Stimulated activated CD4-positive, alpha-beta T cell treated with anti-CD3 and anti-CD28 coated beads, Interleukin-4, amount 100 ng/mL, for 4 hours (primary cell): ENCODE measurements at regions not wholly inside any gene's neighbourhood (a gene's known extent, or its start where the extent isn't known, plus 50 kb on each side); places are given as distances from the start of the nearest gene placed in this dataset.
"Not testable (repeated sequence)": the region's sequence is repeated elsewhere in the genome, so short reads cannot be mapped to it uniquely, and the experiment has no call there.

Experiments
- DNase-seq, 2 experiments: peaks; one replicate each; pipeline ENCODE4 v3.0.0-alpha.2; 2020

GRCh38 chr9:89844535-89844934 is 239.7 kb downstream of the GADD45G start:
- DNase-seq, result no peak

- DNase-seq, result no peak
Measured at GRCh38 chr9:89845321-89845720, 240.5 kb downstream of the GADD45G start.

- DNase-seq, result no peak
Measured at GRCh38 chr9:89845862-89846261, 241.1 kb downstream of the GADD45G start.

- no peak for DNase-seq
Measured at GRCh38 chr9:89848060-89849040, 243.5 kb downstream of the GADD45G start.

GRCh38 chr9:89849096-89849495 is 244.3 kb downstream of the GADD45G start:
- no peak for DNase-seq

GRCh38 chr9:89850153-89850552 is 245.3 kb downstream of the GADD45G start:
- no peak for DNase-seq

GRCh38 chr9:89850631-89851325 is 246.0 kb downstream of the GADD45G start:
- DNase-seq, result no peak

- no peak for DNase-seq
Measured at GRCh38 chr9:89853161-89853560, 248.3 kb downstream of the GADD45G start.

GRCh38 chr9:89853931-89854330 is 249.1 kb downstream of the GADD45G start:
- DNase-seq, result no peak

- DNase-seq, result no peak
Measured at GRCh38 chr9:89854715-89855475, 250.1 kb downstream of the GADD45G start.

GRCh38 chr9:89856296-89856695 is 251.5 kb downstream of the GADD45G start:
- DNase-seq, result not testable (repeated sequence)

GRCh38 chr9:89856950-89857349 is 252.1 kb downstream of the GADD45G start:
- DNase-seq, result not testable (repeated sequence)

GRCh38 chr9:89859842-89860241 is 255.0 kb downstream of the GADD45G start:
- not testable (repeated sequence) for DNase-seq

GRCh38 chr9:89861371-89861770 is 256.6 kb downstream of the GADD45G start:
- not testable (repeated sequence) for DNase-seq

GRCh38 chr9:89862316-89862715 is 257.5 kb downstream of the GADD45G start:
- no peak for DNase-seq

GRCh38 chr9:89863141-89863540 is 258.3 kb downstream of the GADD45G start:
- DNase-seq, result no peak

GRCh38 chr9:89863837-89864236 is 259.0 kb downstream of the GADD45G start:
- no peak for DNase-seq

- no peak for DNase-seq
Measured at GRCh38 chr9:89864257-89864656, 259.4 kb downstream of the GADD45G start.

- no peak for DNase-seq
Measured at GRCh38 chr9:89864731-89865130, 259.9 kb downstream of the GADD45G start.

GRCh38 chr9:89865357-89865756 is 260.5 kb downstream of the GADD45G start:
- no peak for DNase-seq

- DNase-seq, result no peak
Measured at GRCh38 chr9:89865981-89866380, 261.2 kb downstream of the GADD45G start.

- no peak for DNase-seq
Measured at GRCh38 chr9:89866701-89867100, 261.9 kb downstream of the GADD45G start.

- DNase-seq, result no peak
Measured at GRCh38 chr9:89868100-89868499, 263.3 kb downstream of the GADD45G start.
